Non-pigmented ciliary epithelial cell (primary cell): ENCODE measurements at regions not wholly inside any gene's neighbourhood (a gene's known extent, or its start where the extent isn't known, plus 50 kb on each side); places are given as distances from the start of the nearest gene placed in this dataset.
"Not testable (repeated sequence)": the region's sequence is repeated elsewhere in the genome, so short reads cannot be mapped to it uniquely, and the experiment has no call there.

Source experiments
- DNase-seq: peaks from one replicate; pipeline ENCODE4 v3.0.0-alpha.2; 2010; ENCODE audit warnings: low read depth

GRCh38 chr15:39394496-39394895, 186.4 kb upstream of the THBS1 start:
- DNase-seq, result no peak

GRCh38 chr15:39396979-39397615, 183.8 kb upstream of the THBS1 start:
- no peak for DNase-seq

- no peak for DNase-seq
These were observed 183.0 kb upstream of the THBS1 start for GRCh38 chr15:39397883-39398282.

GRCh38 chr15:39399600-39399999, 181.3 kb upstream of the THBS1 start:
- DNase-seq, result no peak

- no peak for DNase-seq
These were observed 180.9 kb upstream of the THBS1 start for GRCh38 chr15:39400002-39400401.

- DNase-seq, result peak; percentile 58
These were observed 179.9 kb upstream of the THBS1 start for GRCh38 chr15:39400821-39401550.

GRCh38 chr15:39403640-39404117, 177.2 kb upstream of the THBS1 start:
- DNase-seq, result peak; percentile 40

GRCh38 chr15:39404767-39405181, 176.1 kb upstream of the THBS1 start:
- peak; percentile 83 for DNase-seq

GRCh38 chr15:39406485-39406884, 174.4 kb upstream of the THBS1 start:
- no peak for DNase-seq

- DNase-seq, result no peak
These were observed 173.8 kb upstream of the THBS1 start for GRCh38 chr15:39407116-39407515.

GRCh38 chr15:39409876-39410530, 170.9 kb upstream of the THBS1 start:
- no peak for DNase-seq

GRCh38 chr15:39411102-39411989, 169.5 kb upstream of the THBS1 start:
- no peak for DNase-seq

- DNase-seq, result no peak
These were observed 167.3 kb upstream of the THBS1 start for GRCh38 chr15:39413558-39413957.

- DNase-seq, result no peak
These were observed 166.7 kb upstream of the THBS1 start for GRCh38 chr15:39414201-39414600.

- no peak for DNase-seq
These were observed 165.2 kb upstream of the THBS1 start for GRCh38 chr15:39415634-39416033.

- no peak for DNase-seq
These were observed 164.6 kb upstream of the THBS1 start for GRCh38 chr15:39416258-39416657.

GRCh38 chr15:39417366-39418134, 163.3 kb upstream of the THBS1 start:
- DNase-seq, result no peak

- no peak for DNase-seq
These were observed 161.2 kb upstream of the THBS1 start for GRCh38 chr15:39419651-39420050.

- not testable (repeated sequence) for DNase-seq
These were observed 160.6 kb upstream of the THBS1 start for GRCh38 chr15:39420123-39420852.

GRCh38 chr15:39420853-39421192, 160.1 kb upstream of the THBS1 start:
- not testable (repeated sequence) for DNase-seq
